K562 (cell line): ENCODE measurements at regions not wholly inside any gene's neighbourhood (a gene's known extent, or its start where the extent isn't known, plus 50 kb on each side); places are given as distances from the start of the nearest gene placed in this dataset.
A peak's percentile ranks its signal among the peaks of the same experiment; 100 is the strongest.

Source experiments
- ATAC-seq: fragments of 200-7000 bp; cut with Tn5 transposase; 3 replicates; pipeline ENCODE4 v1.9.1; 2020; ENCODE audit warnings: moderate library complexity
- BruUV-seq: library from RNA; stranded (reverse); fragments of 400-500 nt; replicated peaks from 2 replicates; lab custom pipeline; 2021; lab: Mats Ljungman, UMichigan
- CTCF ChIA-PET: fragments of 300-600 bp; formaldehyde crosslinking; extraction: SDS; loops from one replicate; lab custom pipeline; 2021; ENCODE audit warnings: low intra/inter-chr PET ratio; lab: Yijun Ruan, JAX
- POLR2A ChIA-PET: fragments of 300-600, 350-650 bp; sonication (Branson Sonifier 250); formaldehyde crosslinking; extraction: SDS; loops from one replicate; lab custom pipeline; 2021; ENCODE audit warnings: antibody characterized with exemption, inconsistent platforms; lab: Yijun Ruan, JAX
- DNase-seq, 4 experiments: peaks; one replicate each; pipeline versions ENCODE4 v3.0.0 to v3.0.0-alpha.2; 2011 to 2018; ENCODE audit warnings: low spot score in 3 of 4, mixed read lengths in 3 of 4; ENCODE audit errors: extremely low read depth in 1 of 4
- FAIRE-seq: peaks from 2 replicates; lab custom pipeline; 2011; peaks lifted over from hg19 to GRCh38; lab: Jason Lieb, UNC
- H2AFZ ChIP-seq: 2 replicates; pipeline ENCODE4 v1.6.0; 2011; ENCODE audit warnings: low read depth, low read length, control low read depth, inconsistent platforms
- H3K27ac ChIP-seq: fragments of 200-600 bp; 3 replicates; pipeline ENCODE4 v1.8.0; 2011; ENCODE audit warnings: low read depth, mild to moderate bottlenecking, control low read depth, inconsistent platforms, low read length, moderate library complexity, mixed read lengths; ENCODE audit errors: extremely low read depth
- H3K27me3 ChIP-seq, 2 experiments: fragments of 300-600 bp in 1 of 2; 2 replicates in 1 of 2; 3 replicates in 1 of 2; pipeline versions ENCODE4 v1.6.0 to v1.8.0; 2011; ENCODE audit warnings: inconsistent platforms in 2 of 2, low read length in 2 of 2, mild to moderate bottlenecking in 1 of 2, mixed read lengths in 1 of 2, moderate library complexity in 1 of 2; ENCODE audit not compliant: control insufficient read depth in 2 of 2, insufficient read depth in 2 of 2
- H3K36me3 ChIP-seq: fragments of 300-600 bp; 3 replicates; pipeline ENCODE4 v1.8.0; 2011; ENCODE audit warnings: mild to moderate bottlenecking, low read length, inconsistent platforms; ENCODE audit not compliant: control insufficient read depth, insufficient read depth
- H3K4me1 ChIP-seq, 2 experiments: fragments of 200-600 bp in 1 of 2; replicated peaks in 1 of 2; 2 replicates in 1 of 2; 3 replicates in 1 of 2; pipeline versions ENCODE4 v1.5.1 to v1.8.0; 2011; ENCODE audit warnings: inconsistent platforms in 2 of 2, low read length in 2 of 2, mild to moderate bottlenecking in 1 of 2, mixed read lengths in 1 of 2, moderate library complexity in 1 of 2; ENCODE audit not compliant: control insufficient read depth in 2 of 2, insufficient read depth in 2 of 2
- H3K4me2 ChIP-seq: 2 replicates; pipeline ENCODE4 v1.6.1; 2011; ENCODE audit warnings: low read length, control low read depth, inconsistent platforms, mixed read lengths; ENCODE audit not compliant: insufficient read depth
- H3K4me3 ChIP-seq: fragments of 200-600 bp; sonication (generic), shearing (Covaris generic); 2 replicates; pipeline ENCODE4 v1.5.1; 2016; ENCODE audit warnings: control low read depth, inconsistent platforms
- H3K79me2 ChIP-seq: fragments of 200-600 bp; 3 replicates; pipeline ENCODE4 v1.8.0; 2011; ENCODE audit warnings: low read length, inconsistent platforms; ENCODE audit not compliant: control insufficient read depth, insufficient read depth
- H3K9ac ChIP-seq, 2 experiments: 2 replicates each; pipeline versions ENCODE4 v1.6.0 to v1.6.1; 2011; ENCODE audit warnings: low read depth in 2 of 2, low read length in 2 of 2, control low read depth in 1 of 2, inconsistent platforms in 1 of 2, mild to moderate bottlenecking in 1 of 2, mixed read lengths in 1 of 2; ENCODE audit not compliant: insufficient read depth in 1 of 2
- H3K9me1 ChIP-seq: one replicate; pipeline ENCODE4 v1.6.0; 2011; ENCODE audit warnings: inconsistent platforms, mild to moderate bottlenecking, low read length, moderate library complexity; ENCODE audit not compliant: control insufficient read depth, insufficient read depth
- H3K9me3 ChIP-seq: replicated peaks from 2 replicates; pipeline ENCODE4 v1.5.1; 2011; ENCODE audit warnings: low read depth, low read length, inconsistent platforms; ENCODE audit not compliant: control insufficient read depth, insufficient read depth
- H4K20me1 ChIP-seq: replicated peaks from 2 replicates; pipeline ENCODE4 v1.6.1; 2011; ENCODE audit warnings: low read length, inconsistent platforms, mixed read lengths; ENCODE audit not compliant: control insufficient read depth, insufficient read depth
- ELK3 ChIP-seq: fragments of 450-650 bp; formaldehyde crosslinking; IDR thresholded peaks from 2 replicates; pipeline ENCODE4 v1.4.0; 2020; ENCODE audit warnings: mild to moderate bottlenecking
- MCM5 ChIP-seq: fragments of 450-650 bp; IDR thresholded peaks from 2 replicates; pipeline ENCODE4 v1.6.1; 2016; ENCODE audit warnings: low read depth
- MLLT1 ChIP-seq, 2 experiments: fragments of 450-650 bp; IDR thresholded peaks; 2 replicates each; pipeline ENCODE4 v1.6.1; 2016
- NFIC ChIP-seq: fragments of 450-650 bp; IDR thresholded peaks from 2 replicates; pipeline ENCODE4 v1.6.1; 2017; ENCODE audit warnings: mild to moderate bottlenecking, inconsistent platforms
- RBM25 ChIP-seq: fragments of 200-400 bp; formaldehyde crosslinking; IDR thresholded peaks from 2 replicates; pipeline ENCODE4 v1.6.1; 2018; ENCODE audit warnings: low read length, low read depth, moderate library complexity; ENCODE audit not compliant: severe bottlenecking
- WGBS: fragments of 100-300 bp; shearing (Covaris generic); methylation state at CpG from one replicate; pipeline ENCODE4 v1.1.6; 2016; ENCODE audit warnings: low coverage, mixed read lengths; ENCODE audit not compliant: insufficient coverage; ENCODE audit errors: missing lambda C conversion rate; 5-methylcytosine and 5-hydroxymethylcytosine counted together
- in situ Hi-C: fragments of 300-500 bp; cut with MboI; formaldehyde crosslinking; loops from 4 replicates; pipeline ENCODE4 v1.15.0; 2018; ENCODE audit warnings: inconsistent platforms, mixed read lengths
- intact Hi-C: fragments of 100-400 bp; cut with micrococcal nuclease; formaldehyde crosslinking; loops from 2 replicates; pipeline ENCODE4 v1.14.2; 2022
- TF ChIP-seq, protein P1 (sequence below): fragments of 450-650 bp; IDR thresholded peaks from 2 replicates; pipeline ENCODE4 v1.6.1; 2014; ENCODE audit warnings: low read depth, mild to moderate bottlenecking, moderate library complexity, borderline replicate concordance

DNA sequence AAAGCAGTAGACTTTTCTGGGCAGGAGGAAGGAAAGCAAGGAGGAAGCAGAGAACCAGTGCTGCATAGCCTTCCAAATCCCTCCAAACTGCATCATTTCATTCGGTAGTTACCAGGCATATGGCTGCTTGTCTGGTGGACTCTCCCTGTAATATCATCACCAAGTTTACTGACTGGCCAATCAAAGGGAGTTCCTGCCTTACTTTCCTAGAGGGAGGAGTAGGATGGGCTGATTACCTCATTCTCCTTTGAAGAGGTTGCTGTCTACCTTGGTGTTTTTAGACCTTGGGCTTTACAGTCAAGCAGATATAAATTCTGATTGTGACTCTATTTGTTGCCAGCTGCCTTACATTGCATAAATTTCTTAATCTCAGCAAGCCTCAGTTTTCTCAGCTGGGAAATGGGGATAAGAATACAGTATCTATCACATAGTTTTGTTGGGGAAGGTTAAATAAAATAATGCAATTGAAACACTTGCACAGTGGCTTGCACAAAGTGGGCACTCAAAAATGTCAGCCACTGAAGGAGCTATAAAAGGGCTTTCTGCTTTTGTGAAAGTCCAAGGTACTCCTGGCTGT is 297.3 kb upstream of the PROX1 start:
- no peak for FAIRE-seq
- Histone ChIP-seq H3K4me1 (no peaks in the 10 kb centered on the region; a peak in 1 of 5 replicates), H3K9ac (no peak overlapping the region), H3K4me2 (no peak overlapping the region), H3K4me3 (no peak overlapping the region)
- POLR2A ChIA-PET = interaction anchor here (0.6 to 1.0 kb wide), 3 partner anchors 14 to 591 kb away, joined by 3 read pairs; partner anchors contain the start of gene SMYD2
- TF ChIP-seq, protein P1, sequence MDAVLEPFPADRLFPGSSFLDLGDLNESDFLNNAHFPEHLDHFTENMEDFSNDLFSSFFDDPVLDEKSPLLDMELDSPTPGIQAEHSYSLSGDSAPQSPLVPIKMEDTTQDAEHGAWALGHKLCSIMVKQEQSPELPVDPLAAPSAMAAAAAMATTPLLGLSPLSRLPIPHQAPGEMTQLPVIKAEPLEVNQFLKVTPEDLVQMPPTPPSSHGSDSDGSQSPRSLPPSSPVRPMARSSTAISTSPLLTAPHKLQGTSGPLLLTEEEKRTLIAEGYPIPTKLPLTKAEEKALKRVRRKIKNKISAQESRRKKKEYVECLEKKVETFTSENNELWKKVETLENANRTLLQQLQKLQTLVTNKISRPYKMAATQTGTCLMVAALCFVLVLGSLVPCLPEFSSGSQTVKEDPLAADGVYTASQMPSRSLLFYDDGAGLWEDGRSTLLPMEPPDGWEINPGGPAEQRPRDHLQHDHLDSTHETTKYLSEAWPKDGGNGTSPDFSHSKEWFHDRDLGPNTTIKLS = no peak
- TF ChIP-seq RBM25 = peak; percentile 64
- TF ChIP-seq, all 486 proteins: peak for 1
- Histone ChIP-seq H3K27ac (no peak overlapping the region), H3K9me3 (no peaks in the 10 kb centered on the region), H2AFZ (no peak overlapping the region), H3K9me1 (no peaks in the 10 kb centered on the region), H3K27me3 (no peaks in the 10 kb centered on the region), H3K36me3 (no peaks in the 10 kb centered on the region), H4K20me1 (no peaks in the 10 kb centered on the region), H3K79me2 (no peaks in the 10 kb centered on the region)
- CTCF ChIA-PET = no interaction called here
- intact Hi-C loops = no loop called here
- ATAC-seq = no peak
- in situ Hi-C loops = no loop called here
- 0% methylated on average over 1 of the region's 1 CpG for WGBS
- BruUV-seq = no TSS peak
- no peak for DNase-seq

DNA sequence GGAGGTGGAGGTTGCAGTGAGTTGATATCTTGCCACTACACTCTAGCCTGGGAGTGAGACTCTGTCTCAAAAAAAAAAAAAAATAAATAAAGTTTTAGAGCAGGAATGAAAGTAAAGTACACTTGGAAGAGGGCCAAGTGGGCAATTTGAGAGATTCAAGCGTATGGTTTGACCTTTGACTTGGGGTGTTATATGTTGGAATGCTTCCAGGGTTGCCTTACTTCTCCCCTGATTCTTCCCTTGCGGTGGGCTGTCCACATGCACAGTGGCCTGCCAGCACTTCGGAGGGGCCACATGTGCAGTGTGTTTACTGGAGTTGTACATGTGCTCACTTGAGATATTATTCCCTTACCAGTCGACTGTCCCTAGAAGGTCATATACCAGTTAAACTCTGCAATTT is 295.5 kb upstream of the PROX1 start:
- in situ Hi-C loops (no loop called here), intact Hi-C loops (no loop called here)
- Histone ChIP-seq H2AFZ (no peak overlapping the region), H4K20me1 (no peaks in the 10 kb centered on the region), H3K4me2 (no peak overlapping the region), H3K9ac (no peak overlapping the region), H3K27me3 (no peaks in the 10 kb centered on the region), H3K27ac (no peak overlapping the region), H3K79me2 (no peaks in the 10 kb centered on the region), H3K9me1 (no peaks in the 10 kb centered on the region), H3K4me1 (no peaks in the 10 kb centered on the region; a peak in 1 of 5 replicates), H3K4me3 (no peak overlapping the region), H3K9me3 (no peaks in the 10 kb centered on the region), H3K36me3 (no peaks in the 10 kb centered on the region)
- TF ChIP-seq ELK3 (CRISPR knock-in tag) = no peak
- TF ChIP-seq MLLT1 (IDR thresholded peaks at IDR 0.05) = no peak
- TF ChIP-seq MCM5 = no peak
- TF ChIP-seq NFIC = peak; percentile 42; the same call in 1 of the 2 replicates
- ATAC-seq (no peak), DNase-seq (no peak), FAIRE-seq (no peak)
- CTCF ChIA-PET = no interaction called here
- POLR2A ChIA-PET = no interaction called here
- no TSS peak for BruUV-seq
- WGBS = 5% methylated on average over 4 of the region's 4 CpGs
